ENCODE measurements at regions not wholly inside any gene's neighbourhood (a gene's known extent, or its start where the extent isn't known, plus 50 kb on each side); places are given as distances from the start of the nearest gene placed in this dataset.
"Not testable (repeated sequence)": the region's sequence is repeated elsewhere in the genome, so short reads cannot be mapped to it uniquely, and the experiment has no call there.

GRCh38 chr16:65376601-65377000, 254.7 kb upstream of the CDH11 start:
- TF ChIP-seq, protein P1, sequence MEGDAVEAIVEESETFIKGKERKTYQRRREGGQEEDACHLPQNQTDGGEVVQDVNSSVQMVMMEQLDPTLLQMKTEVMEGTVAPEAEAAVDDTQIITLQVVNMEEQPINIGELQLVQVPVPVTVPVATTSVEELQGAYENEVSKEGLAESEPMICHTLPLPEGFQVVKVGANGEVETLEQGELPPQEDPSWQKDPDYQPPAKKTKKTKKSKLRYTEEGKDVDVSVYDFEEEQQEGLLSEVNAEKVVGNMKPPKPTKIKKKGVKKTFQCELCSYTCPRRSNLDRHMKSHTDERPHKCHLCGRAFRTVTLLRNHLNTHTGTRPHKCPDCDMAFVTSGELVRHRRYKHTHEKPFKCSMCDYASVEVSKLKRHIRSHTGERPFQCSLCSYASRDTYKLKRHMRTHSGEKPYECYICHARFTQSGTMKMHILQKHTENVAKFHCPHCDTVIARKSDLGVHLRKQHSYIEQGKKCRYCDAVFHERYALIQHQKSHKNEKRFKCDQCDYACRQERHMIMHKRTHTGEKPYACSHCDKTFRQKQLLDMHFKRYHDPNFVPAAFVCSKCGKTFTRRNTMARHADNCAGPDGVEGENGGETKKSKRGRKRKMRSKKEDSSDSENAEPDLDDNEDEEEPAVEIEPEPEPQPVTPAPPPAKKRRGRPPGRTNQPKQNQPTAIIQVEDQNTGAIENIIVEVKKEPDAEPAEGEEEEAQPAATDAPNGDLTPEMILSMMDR (IDR thresholded peaks at IDR 0.05; ENCODE audit: insufficient read depth, low read length), result no peak
- no peak for DNase-seq (ENCODE audit: low read depth)

GRCh38 chr16:65375651-65376050, 253.8 kb upstream of the CDH11 start:
- TF ChIP-seq, protein P1 (IDR thresholded peaks at IDR 0.05; ENCODE audit: insufficient read depth, low read length), result no peak
- H3K4me3 ChIP-seq (ENCODE audit: low read depth, low read length), result no peak overlapping the region
- DNase-seq (ENCODE audit: low read depth), result peak; percentile 27

More at GRCh38 chr16:65376601-65377000, 254.7 kb upstream of the CDH11 start:
- H3K4me3 ChIP-seq (ENCODE audit: low read depth, low read length), result no peak overlapping the region

DNA sequence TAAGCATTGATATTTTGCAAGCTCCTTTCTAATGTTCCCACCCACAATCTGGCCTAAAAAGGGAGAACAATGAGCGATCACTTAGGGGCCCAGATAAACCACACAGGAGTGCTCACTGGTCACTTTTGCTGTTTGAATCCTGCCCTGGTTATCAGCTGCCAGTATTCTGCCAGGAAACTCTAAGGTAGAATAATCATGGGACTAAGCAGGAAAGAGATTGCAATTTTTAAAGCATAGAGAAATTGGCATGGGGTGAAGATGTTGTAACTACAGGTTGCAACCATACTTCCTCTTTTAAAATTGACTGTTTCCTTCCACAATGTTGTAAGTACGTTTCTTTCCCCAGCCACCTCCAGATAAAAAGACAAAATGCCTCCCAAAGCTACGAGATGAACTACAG, 251.2 kb upstream of the CDH11 start:
- peak; percentile 53 for DNase-seq (ENCODE audit: low read depth)
- TF ChIP-seq, protein P1 (IDR thresholded peaks at IDR 0.05; ENCODE audit: insufficient read depth, low read length), result no peak
- no peak overlapping the region for H3K4me3 ChIP-seq (ENCODE audit: low read depth, low read length)

GRCh38 chr16:65372171-65372570, 250.3 kb upstream of the CDH11 start:
- no peak overlapping the region for H3K4me3 ChIP-seq (ENCODE audit: low read depth, low read length)
- DNase-seq (ENCODE audit: low read depth), result no peak
- TF ChIP-seq, protein P1 (IDR thresholded peaks at IDR 0.05; ENCODE audit: insufficient read depth, low read length), result no peak

- H3K4me3 ChIP-seq (ENCODE audit: low read depth, low read length), result no peak overlapping the region
- TF ChIP-seq, protein P1 (IDR thresholded peaks at IDR 0.05; ENCODE audit: insufficient read depth, low read length), result no peak
- no peak for DNase-seq (ENCODE audit: low read depth)
These were observed 244.2 kb upstream of the CDH11 start for GRCh38 chr16:65365732-65366715.

GRCh38 chr16:65356721-65357120, 234.9 kb upstream of the CDH11 start:
- not testable (repeated sequence) for DNase-seq (ENCODE audit: low read depth); H3K4me3 ChIP-seq (ENCODE audit: low read depth, low read length)

DNA sequence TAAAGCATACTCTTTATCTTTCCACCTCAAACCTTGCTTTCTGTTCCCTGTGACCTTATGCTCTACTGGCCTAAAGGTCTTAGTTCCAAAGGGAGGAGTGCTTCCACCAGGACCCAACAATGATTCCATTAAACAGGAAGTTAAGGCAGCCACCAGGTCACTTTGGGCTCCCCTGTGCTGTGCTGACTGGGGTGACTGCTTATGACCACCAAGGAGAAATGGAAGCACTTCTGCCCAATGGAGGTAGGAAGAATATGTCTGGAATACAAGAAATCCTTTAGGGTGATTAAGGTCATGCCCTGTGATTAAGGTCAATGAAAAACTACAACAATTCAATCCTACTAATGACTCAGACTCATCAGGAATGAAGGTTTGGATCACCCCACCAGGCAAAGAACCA, 233.8 kb upstream of the CDH11 start:
- DNase-seq (ENCODE audit: low read depth), result no peak
- TF ChIP-seq, protein P1 (IDR thresholded peaks at IDR 0.05; ENCODE audit: insufficient read depth, low read length), result no peak

More for the DNA sequence above, 233.8 kb upstream of the CDH11 start:
- no peak overlapping the region for H3K4me3 ChIP-seq (ENCODE audit: low read depth, low read length)

Data from fibroblast of the aortic adventitia (primary cell).